ENCODE measurements at regions not wholly inside any gene's neighbourhood (a gene's known extent, or its start where the extent isn't known, plus 50 kb on each side); places are given as distances from the start of the nearest gene placed in this dataset.
A peak's percentile ranks its signal among the peaks of the same experiment; 100 is the strongest.

DNA sequence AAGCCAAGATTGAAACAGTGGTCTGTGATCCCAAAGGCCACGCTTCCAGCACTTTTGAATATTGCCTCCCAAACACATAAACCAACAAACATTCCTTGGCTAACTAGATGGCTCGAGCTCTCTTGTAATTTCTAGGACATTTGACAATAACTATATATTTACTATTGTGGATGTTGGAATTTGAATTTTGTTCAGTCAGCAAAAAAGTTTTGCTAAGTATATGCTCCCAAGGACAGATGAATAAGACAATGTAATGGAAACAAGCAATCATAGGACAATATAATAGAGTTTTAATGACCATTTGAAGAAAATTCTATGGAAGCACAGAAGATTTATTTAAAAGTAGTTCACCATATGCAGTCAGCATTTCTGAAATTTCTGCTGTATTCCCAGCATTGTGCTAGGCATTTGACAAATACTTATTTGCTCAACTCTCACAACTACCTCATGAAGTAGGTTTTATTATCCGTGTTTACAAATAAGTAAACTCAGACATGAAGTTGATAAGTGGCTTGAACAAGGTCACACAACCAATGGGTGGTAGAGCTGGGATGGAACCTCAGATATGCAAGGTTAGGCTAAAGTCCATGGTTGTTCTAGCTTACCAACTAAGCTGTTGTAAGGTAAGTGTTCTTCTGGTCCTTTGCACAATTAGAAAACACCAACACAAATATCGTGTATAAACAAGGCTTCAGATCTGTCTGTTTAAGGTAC lies 205.1 kb downstream of the NUFIP1 start:
- Histone ChIP-seq H3K4me1 (no peaks in the 10 kb centered on the region), H3K27ac (no peak overlapping the region), H3K4me3 (no peak overlapping the region), H3K4me2 (no peak overlapping the region), H3K9me3 (no peaks in the 10 kb centered on the region)
- DNase-seq (ENCODE audit: low read depth in 1 of 2, low spot score in 1 of 2) (no peak), FAIRE-seq (no peak), ATAC-seq (no peak)
- ChIA-PET CTCF (no interaction called here), POLR2A (no interaction called here)
- 48% methylated on average over 4 of the region's 4 CpGs for WGBS (ENCODE audit: missing lambda C conversion rate)
- TF ChIP-seq, protein P1, sequence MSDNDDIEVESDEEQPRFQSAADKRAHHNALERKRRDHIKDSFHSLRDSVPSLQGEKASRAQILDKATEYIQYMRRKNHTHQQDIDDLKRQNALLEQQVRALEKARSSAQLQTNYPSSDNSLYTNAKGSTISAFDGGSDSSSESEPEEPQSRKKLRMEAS (IDR thresholded peaks at IDR 0.05) = no peak
- TF ChIP-seq, protein P2, sequence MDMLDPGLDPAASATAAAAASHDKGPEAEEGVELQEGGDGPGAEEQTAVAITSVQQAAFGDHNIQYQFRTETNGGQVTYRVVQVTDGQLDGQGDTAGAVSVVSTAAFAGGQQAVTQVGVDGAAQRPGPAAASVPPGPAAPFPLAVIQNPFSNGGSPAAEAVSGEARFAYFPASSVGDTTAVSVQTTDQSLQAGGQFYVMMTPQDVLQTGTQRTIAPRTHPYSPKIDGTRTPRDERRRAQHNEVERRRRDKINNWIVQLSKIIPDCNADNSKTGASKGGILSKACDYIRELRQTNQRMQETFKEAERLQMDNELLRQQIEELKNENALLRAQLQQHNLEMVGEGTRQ (IDR thresholded peaks at IDR 0.05) = no peak
- TF ChIP-seq MAFK (IDR thresholded peaks at IDR 0.05; ENCODE audit: partially characterized antibody) (peak; percentile 94), ZSCAN20 (CRISPR knock-in tag; IDR thresholded peaks at IDR 0.05) (no peak)

DNA sequence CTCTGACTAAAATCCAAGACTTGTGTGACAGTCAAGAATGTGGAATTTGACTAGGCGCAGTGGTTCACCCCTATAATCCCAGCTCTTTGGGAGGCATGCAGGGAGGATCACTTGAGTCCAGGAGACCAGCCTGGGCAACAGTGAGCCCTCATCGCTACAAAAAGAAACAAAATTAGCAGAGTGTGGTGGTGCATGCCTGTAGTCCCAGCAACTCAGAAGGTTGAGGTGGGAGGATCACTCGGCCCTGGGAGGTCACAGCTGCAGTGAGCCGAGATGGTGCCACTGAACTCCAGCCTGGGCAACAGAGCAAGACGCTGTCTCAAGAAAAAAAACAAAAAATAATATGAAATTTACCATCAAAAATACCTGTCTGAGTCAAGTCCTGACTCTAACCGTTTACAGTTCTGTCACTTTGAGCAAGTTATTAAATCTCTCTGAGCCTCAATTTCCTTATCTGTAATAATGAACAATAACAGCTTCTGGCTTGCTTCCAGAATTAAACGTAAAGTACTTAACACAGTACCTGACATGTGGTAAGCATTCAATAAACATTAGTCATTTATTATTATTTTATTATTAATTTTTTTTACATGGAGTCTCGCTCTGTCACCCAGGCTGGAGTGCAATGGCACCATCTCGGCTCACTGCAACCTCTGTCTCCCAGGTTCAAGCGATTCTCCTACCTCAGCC lies 204.6 kb upstream of the TSC22D1 start:
- ATAC-seq = no peak
- Histone ChIP-seq H3K4me2 (no peak overlapping the region), H3K27ac (no peak overlapping the region), H3K4me1 (no peaks in the 10 kb centered on the region), H3K9me3 (no peaks in the 10 kb centered on the region), H3K4me3 (no peak overlapping the region)
- FAIRE-seq = no peak
- CTCF ChIA-PET = interaction anchor here (1.2 kb wide), 1 partner anchor 10 kb away, joined by 3 read pairs; no protein-coding TSS in a partner anchor
- no peak for DNase-seq (ENCODE audit: low read depth in 1 of 2, low spot score in 1 of 2)
- 89% methylated on average over 10 of the region's 10 CpGs for WGBS (ENCODE audit: missing lambda C conversion rate)
- POLR2A ChIA-PET = no interaction called here
- TF ChIP-seq ZFP36 (IDR thresholded peaks at IDR 0.05; ENCODE audit: borderline replicate concordance, partially characterized antibody) (no peak), TP53 (CRISPR knock-in tag; IDR thresholded peaks at IDR 0.05) (no peak), CBX2 (IDR thresholded peaks at IDR 0.05; ENCODE audit: borderline replicate concordance, low read depth) (no peak), TFCP2L1 (CRISPR knock-in tag; IDR thresholded peaks at IDR 0.05) (no peak)
- TF ChIP-seq, protein P3, sequence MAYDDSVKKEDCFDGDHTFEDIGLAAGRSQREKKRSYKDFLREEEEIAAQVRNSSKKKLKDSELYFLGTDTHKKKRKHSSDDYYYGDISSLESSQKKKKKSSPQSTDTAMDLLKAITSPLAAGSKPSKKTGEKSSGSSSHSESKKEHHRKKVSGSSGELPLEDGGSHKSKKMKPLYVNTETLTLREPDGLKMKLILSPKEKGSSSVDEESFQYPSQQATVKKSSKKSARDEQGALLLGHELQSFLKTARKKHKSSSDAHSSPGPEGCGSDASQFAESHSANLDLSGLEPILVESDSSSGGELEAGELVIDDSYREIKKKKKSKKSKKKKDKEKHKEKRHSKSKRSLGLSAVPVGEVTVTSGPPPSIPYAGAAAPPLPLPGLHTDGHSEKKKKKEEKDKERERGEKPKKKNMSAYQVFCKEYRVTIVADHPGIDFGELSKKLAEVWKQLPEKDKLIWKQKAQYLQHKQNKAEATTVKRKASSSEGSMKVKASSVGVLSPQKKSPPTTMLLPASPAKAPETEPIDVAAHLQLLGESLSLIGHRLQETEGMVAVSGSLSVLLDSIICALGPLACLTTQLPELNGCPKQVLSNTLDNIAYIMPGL (CRISPR knock-in tag; IDR thresholded peaks at IDR 0.05; ENCODE audit: borderline replicate concordance) = no peak
- TF ChIP-seq, protein P4, sequence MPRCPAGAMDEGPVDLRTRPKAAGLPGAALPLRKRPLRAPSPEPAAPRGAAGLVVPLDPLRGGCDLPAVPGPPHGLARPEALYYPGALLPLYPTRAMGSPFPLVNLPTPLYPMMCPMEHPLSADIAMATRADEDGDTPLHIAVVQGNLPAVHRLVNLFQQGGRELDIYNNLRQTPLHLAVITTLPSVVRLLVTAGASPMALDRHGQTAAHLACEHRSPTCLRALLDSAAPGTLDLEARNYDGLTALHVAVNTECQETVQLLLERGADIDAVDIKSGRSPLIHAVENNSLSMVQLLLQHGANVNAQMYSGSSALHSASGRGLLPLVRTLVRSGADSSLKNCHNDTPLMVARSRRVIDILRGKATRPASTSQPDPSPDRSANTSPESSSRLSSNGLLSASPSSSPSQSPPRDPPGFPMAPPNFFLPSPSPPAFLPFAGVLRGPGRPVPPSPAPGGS (IDR thresholded peaks at IDR 0.05) = no peak

DNA sequence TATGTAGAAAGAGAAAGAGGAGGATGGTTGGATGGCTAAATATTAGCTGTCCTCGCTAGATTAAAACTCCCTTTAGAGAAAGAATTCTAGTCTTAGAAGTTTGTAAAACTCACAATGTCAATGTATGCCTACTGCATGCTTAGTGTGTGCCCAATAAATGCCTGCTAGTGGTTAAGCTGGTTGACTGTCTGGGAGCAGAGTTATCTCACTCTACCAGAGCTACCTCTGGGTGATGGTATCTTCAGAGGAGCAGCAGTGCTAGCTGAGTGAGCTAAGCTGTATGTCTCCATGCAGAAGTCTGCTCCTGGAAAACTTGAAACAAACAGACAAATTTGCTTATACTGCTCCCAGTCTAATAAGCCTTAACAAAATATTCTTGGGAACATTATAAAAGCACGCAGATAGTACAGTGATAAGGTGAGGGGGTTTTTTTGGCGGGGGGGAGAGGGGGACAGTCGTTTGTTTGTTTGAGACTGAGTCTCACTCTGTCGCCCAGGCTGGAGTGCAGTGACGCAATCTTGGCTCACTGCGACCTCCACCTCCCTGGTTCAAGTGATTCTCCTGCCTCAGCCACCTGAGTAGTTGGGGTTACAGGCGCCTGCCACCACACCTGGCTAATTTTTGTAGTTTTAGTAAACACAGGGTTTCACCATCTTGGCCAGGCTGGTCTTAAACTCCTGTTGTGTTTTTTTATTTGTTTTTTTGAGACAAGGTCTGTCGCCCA lies 202.8 kb upstream of the TSC22D1 start:
- 60% methylated on average over 8 of the region's 9 CpGs for WGBS (ENCODE audit: missing lambda C conversion rate)
- FAIRE-seq (no peak), DNase-seq (ENCODE audit: low read depth in 1 of 2, low spot score in 1 of 2) (no peak), ATAC-seq (no peak)
- CTCF ChIA-PET = interaction anchor here (1.2 kb wide), 1 partner anchor 16 kb away, joined by 3 read pairs; no protein-coding TSS in a partner anchor
- H3K4me1 ChIP-seq = no peaks in the 10 kb centered on the region
- H3K4me3 ChIP-seq = no peak overlapping the region
- POLR2A ChIA-PET = no interaction called here
- no peak overlapping the region for H3K27ac ChIP-seq
- no peaks in the 10 kb centered on the region for H3K9me3 ChIP-seq
- no peak overlapping the region for H3K4me2 ChIP-seq
- TF ChIP-seq RAD21 (conservative IDR thresholded peaks at IDR 0.05 in 1 of 2, IDR thresholded peaks at IDR 0.05 in 1 of 2) (no peak), HOXB13 (CRISPR knock-in tag; IDR thresholded peaks at IDR 0.05; ENCODE audit: low read depth) (no peak), BHLHE40 (IDR thresholded peaks at IDR 0.05; ENCODE audit: low read depth, low read length) (no peak), ZFP36 (IDR thresholded peaks at IDR 0.05; ENCODE audit: borderline replicate concordance, partially characterized antibody) (no peak), NFE2L2 (conservative IDR thresholded peaks at IDR 0.05; ENCODE audit: low read length) (no peak), ZSCAN20 (CRISPR knock-in tag; IDR thresholded peaks at IDR 0.05) (no peak), CHD4 (IDR thresholded peaks at IDR 0.05; ENCODE audit: borderline replicate concordance) (no peak), TFCP2L1 (CRISPR knock-in tag; IDR thresholded peaks at IDR 0.05) (no peak), RFX5 (IDR thresholded peaks at IDR 0.05) (no peak), HOXB5 (CRISPR knock-in tag; IDR thresholded peaks at IDR 0.05) (no peak), EP300 (IDR thresholded peaks at IDR 0.05) (no peak), HEYL (CRISPR knock-in tag; IDR thresholded peaks at IDR 0.05) (no peak), CEBPB (IDR thresholded peaks at IDR 0.05) (no peak), FOSB (CRISPR knock-in tag; IDR thresholded peaks at IDR 0.05) (no peak)
- TF ChIP-seq, protein P5, sequence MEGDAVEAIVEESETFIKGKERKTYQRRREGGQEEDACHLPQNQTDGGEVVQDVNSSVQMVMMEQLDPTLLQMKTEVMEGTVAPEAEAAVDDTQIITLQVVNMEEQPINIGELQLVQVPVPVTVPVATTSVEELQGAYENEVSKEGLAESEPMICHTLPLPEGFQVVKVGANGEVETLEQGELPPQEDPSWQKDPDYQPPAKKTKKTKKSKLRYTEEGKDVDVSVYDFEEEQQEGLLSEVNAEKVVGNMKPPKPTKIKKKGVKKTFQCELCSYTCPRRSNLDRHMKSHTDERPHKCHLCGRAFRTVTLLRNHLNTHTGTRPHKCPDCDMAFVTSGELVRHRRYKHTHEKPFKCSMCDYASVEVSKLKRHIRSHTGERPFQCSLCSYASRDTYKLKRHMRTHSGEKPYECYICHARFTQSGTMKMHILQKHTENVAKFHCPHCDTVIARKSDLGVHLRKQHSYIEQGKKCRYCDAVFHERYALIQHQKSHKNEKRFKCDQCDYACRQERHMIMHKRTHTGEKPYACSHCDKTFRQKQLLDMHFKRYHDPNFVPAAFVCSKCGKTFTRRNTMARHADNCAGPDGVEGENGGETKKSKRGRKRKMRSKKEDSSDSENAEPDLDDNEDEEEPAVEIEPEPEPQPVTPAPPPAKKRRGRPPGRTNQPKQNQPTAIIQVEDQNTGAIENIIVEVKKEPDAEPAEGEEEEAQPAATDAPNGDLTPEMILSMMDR (IDR thresholded peaks at IDR 0.05) = no peak
- TF ChIP-seq, protein P3 (CRISPR knock-in tag; IDR thresholded peaks at IDR 0.05; ENCODE audit: borderline replicate concordance) = no peak
